ENCODE measurements at regions not wholly inside any gene's neighbourhood (a gene's known extent, or its start where the extent isn't known, plus 50 kb on each side); places are given as distances from the start of the nearest gene placed in this dataset.

- TF ChIP-seq POLR2AphosphoS5 (IDR thresholded peaks at IDR 0.05; ENCODE audit: low read depth, low read length) (no peak), TAF1 (IDR thresholded peaks at IDR 0.05; ENCODE audit: borderline replicate concordance, insufficient read depth, low read length) (no peak), SIN3A (IDR thresholded peaks at IDR 0.05; ENCODE audit: borderline replicate concordance, insufficient read depth, low read length) (no peak), FOXP2 (optimal IDR thresholded peaks at IDR 0.05; ENCODE audit: borderline replicate concordance, extremely low read depth, extremely low read length, insufficient read depth) (no peak), REST (IDR thresholded peaks at IDR 0.05; ENCODE audit: insufficient read depth in 1 of 2, low read depth in 2 of 2, low read length in 2 of 2) (no peak)
Observed at GRCh38 chr14:81993432-81993831, 459.8 kb upstream of the SEL1L start.

DNA sequence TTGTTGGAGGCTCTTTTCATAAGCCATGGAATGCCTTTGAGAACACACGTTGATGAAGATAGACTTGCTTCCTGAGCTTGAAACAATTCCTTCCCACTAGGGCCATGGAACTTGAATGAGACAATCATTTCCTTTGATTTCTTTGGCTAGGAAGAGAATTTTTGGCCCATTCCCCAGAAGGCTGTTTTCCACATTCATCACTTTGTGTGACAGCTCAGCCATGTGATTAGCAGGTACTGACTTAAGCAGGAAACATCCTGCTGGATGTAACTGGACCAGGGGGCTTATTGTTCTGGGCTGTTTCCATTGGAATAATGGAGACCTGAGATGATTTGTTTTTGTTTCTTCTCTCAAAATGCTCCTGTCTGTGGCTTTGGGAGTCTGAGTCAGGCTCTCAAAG is 469.8 kb upstream of the SEL1L start:
- TF ChIP-seq TAF1 (IDR thresholded peaks at IDR 0.05; ENCODE audit: borderline replicate concordance, insufficient read depth, low read length) (no peak), POLR2AphosphoS5 (IDR thresholded peaks at IDR 0.05; ENCODE audit: low read depth, low read length) (no peak), SIN3A (IDR thresholded peaks at IDR 0.05; ENCODE audit: borderline replicate concordance, insufficient read depth, low read length) (no peak), REST (IDR thresholded peaks at IDR 0.05; ENCODE audit: insufficient read depth in 1 of 2, low read depth in 2 of 2, low read length in 2 of 2) (no peak), FOXP2 (optimal IDR thresholded peaks at IDR 0.05; ENCODE audit: borderline replicate concordance, extremely low read depth, extremely low read length, insufficient read depth) (no peak)

GRCh38 chr14:82009076-82009475 is 475.4 kb upstream of the SEL1L start:
- TF ChIP-seq FOXP2 (optimal IDR thresholded peaks at IDR 0.05; ENCODE audit: borderline replicate concordance, extremely low read depth, extremely low read length, insufficient read depth) = no peak
- TF ChIP-seq TAF1 (IDR thresholded peaks at IDR 0.05; ENCODE audit: borderline replicate concordance, insufficient read depth, low read length) = no peak
- no peak for TF ChIP-seq POLR2AphosphoS5 (IDR thresholded peaks at IDR 0.05; ENCODE audit: low read depth, low read length)
- no peak for TF ChIP-seq SIN3A (IDR thresholded peaks at IDR 0.05; ENCODE audit: borderline replicate concordance, insufficient read depth, low read length)
- no peak for TF ChIP-seq REST (IDR thresholded peaks at IDR 0.05; ENCODE audit: insufficient read depth in 1 of 2, low read depth in 2 of 2, low read length in 2 of 2)

- TF ChIP-seq REST (IDR thresholded peaks at IDR 0.05; ENCODE audit: insufficient read depth in 1 of 2, low read depth in 2 of 2, low read length in 2 of 2) = no peak
- TF ChIP-seq FOXP2 (optimal IDR thresholded peaks at IDR 0.05; ENCODE audit: borderline replicate concordance, extremely low read depth, extremely low read length, insufficient read depth) = no peak
- no peak for TF ChIP-seq SIN3A (IDR thresholded peaks at IDR 0.05; ENCODE audit: borderline replicate concordance, insufficient read depth, low read length)
- no peak for TF ChIP-seq TAF1 (IDR thresholded peaks at IDR 0.05; ENCODE audit: borderline replicate concordance, insufficient read depth, low read length)
- no peak for TF ChIP-seq POLR2AphosphoS5 (IDR thresholded peaks at IDR 0.05; ENCODE audit: low read depth, low read length)
Observed at GRCh38 chr14:82009993-82010392, 476.3 kb upstream of the SEL1L start.

DNA sequence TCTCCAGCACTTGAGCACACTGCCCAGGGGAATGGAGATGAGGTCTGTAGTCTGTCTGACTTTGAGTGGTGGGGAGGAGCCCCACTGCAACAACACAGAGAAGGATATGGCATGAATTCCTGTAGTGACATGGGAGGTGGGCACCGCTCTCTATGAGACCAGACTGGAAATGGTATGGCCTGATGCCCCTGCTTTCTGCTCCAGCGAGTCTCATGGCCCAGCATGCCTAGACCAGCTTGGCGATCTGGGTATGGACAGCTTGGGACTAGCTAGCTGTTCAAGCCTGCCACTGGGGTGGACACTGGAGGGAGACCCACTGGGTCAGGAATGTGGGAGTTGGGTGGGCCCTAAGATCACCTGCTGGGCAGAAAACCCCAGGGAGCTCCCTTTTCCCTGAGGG is 477.8 kb upstream of the SEL1L start:
- TF ChIP-seq REST (IDR thresholded peaks at IDR 0.05; ENCODE audit: insufficient read depth in 1 of 2, low read depth in 2 of 2, low read length in 2 of 2) = no peak
- TF ChIP-seq FOXP2 (optimal IDR thresholded peaks at IDR 0.05; ENCODE audit: borderline replicate concordance, extremely low read depth, extremely low read length, insufficient read depth) = no peak
- no peak for TF ChIP-seq SIN3A (IDR thresholded peaks at IDR 0.05; ENCODE audit: borderline replicate concordance, insufficient read depth, low read length)
- TF ChIP-seq TAF1 (IDR thresholded peaks at IDR 0.05; ENCODE audit: borderline replicate concordance, insufficient read depth, low read length) = no peak
- TF ChIP-seq POLR2AphosphoS5 (IDR thresholded peaks at IDR 0.05; ENCODE audit: low read depth, low read length) = no peak
